Endothelial cell of umbilical vein (primary cell): ENCODE measurements at regions not wholly inside any gene's neighbourhood (a gene's known extent, or its start where the extent isn't known, plus 50 kb on each side); places are given as distances from the start of the nearest gene placed in this dataset.
A peak's percentile ranks its signal among the peaks of the same experiment; 100 is the strongest.

ENCODE experiments used
- BruUV-seq: library from RNA; stranded (reverse); fragments of 400-500 nt; replicated peaks from 2 replicates; lab custom pipeline; 2021; lab: Mats Ljungman, UMichigan
- CTCF ChIA-PET: fragments of 300-600, 350-600 bp; sonication (Branson Sonifier 250); formaldehyde crosslinking; loops from one replicate; lab custom pipeline; 2021; ENCODE audit warnings: antibody characterized with exemption, inconsistent platforms; lab: Charles Lee
- POLR2A ChIA-PET: fragments of 300-600, 350-600 bp; sonication (Branson Sonifier 250); formaldehyde crosslinking; loops from one replicate; lab custom pipeline; 2021; ENCODE audit warnings: antibody characterized with exemption, inconsistent platforms; lab: Charles Lee
- DNase-seq: peaks from one replicate; pipeline ENCODE4 v3.0.0-alpha.2; 2011; ENCODE audit warnings: low read depth, low spot score
- FAIRE-seq: peaks from 2 replicates; lab custom pipeline; 2011; peaks lifted over from hg19 to GRCh38; lab: Jason Lieb, UNC
- H2AFZ ChIP-seq: 2 replicates; pipeline ENCODE4 v1.6.0; 2012; ENCODE audit warnings: low read depth, low read length, control low read depth, inconsistent platforms
- H3K27ac ChIP-seq: 2 replicates; pipeline ENCODE4 v1.5.1; 2011; ENCODE audit warnings: low read depth, mild to moderate bottlenecking, control low read depth, low read length, moderate library complexity; ENCODE audit not compliant: insufficient read depth
- H3K27me3 ChIP-seq, 2 experiments: 2 replicates each; pipeline versions ENCODE4 v1.6.0 to v1.6.1; 2011; ENCODE audit warnings: low read length in 2 of 2, mixed read lengths in 1 of 2; ENCODE audit not compliant: control insufficient read depth in 2 of 2, insufficient read depth in 2 of 2
- H3K36me3 ChIP-seq, 2 experiments: 2 replicates in 1 of 2; 3 replicates in 1 of 2; pipeline ENCODE4 v1.5.1; 2011; ENCODE audit warnings: low read length in 2 of 2, mild to moderate bottlenecking in 1 of 2, moderate library complexity in 1 of 2; ENCODE audit not compliant: control insufficient read depth in 2 of 2, insufficient read depth in 2 of 2; ENCODE audit errors: extremely low read depth in 1 of 2
- H3K4me1 ChIP-seq: 3 replicates; pipeline ENCODE4 v1.5.1; 2011; ENCODE audit warnings: mild to moderate bottlenecking, low read length; ENCODE audit not compliant: control insufficient read depth, insufficient read depth; ENCODE audit errors: extremely low read depth
- H3K4me2 ChIP-seq: 2 replicates; pipeline ENCODE4 v1.6.1; 2011; ENCODE audit warnings: low read length, control low read depth, mixed read lengths; ENCODE audit not compliant: insufficient read depth
- H3K4me3 ChIP-seq, 3 experiments: fragments of 200-600 bp in 1 of 3; sonication (generic), shearing (Covaris generic) in 1 of 3; replicated peaks in 1 of 3; 2 replicates each; pipeline ENCODE4 v1.5.1; 2011 to 2016; ENCODE audit warnings: control low read depth in 3 of 3, low read length in 3 of 3, mild to moderate bottlenecking in 2 of 3, inconsistent platforms in 1 of 3, low read depth in 1 of 3, moderate library complexity in 1 of 3; ENCODE audit not compliant: insufficient read depth in 1 of 3
- H3K79me2 ChIP-seq: 2 replicates; pipeline ENCODE4 v1.6.0; 2012; ENCODE audit warnings: low read length, inconsistent platforms; ENCODE audit not compliant: control insufficient read depth, insufficient read depth
- H3K9ac ChIP-seq: replicated peaks from 2 replicates; pipeline ENCODE3; 2011; ENCODE audit warnings: low read length, control low read depth; ENCODE audit not compliant: insufficient read depth; ENCODE audit errors: extremely low read depth
- H3K9me1 ChIP-seq: replicated peaks from 3 replicates; pipeline ENCODE4 v1.6.0; 2011; ENCODE audit warnings: mild to moderate bottlenecking, low read length; ENCODE audit not compliant: control insufficient read depth, insufficient read depth; ENCODE audit errors: extremely low read depth
- H3K9me3 ChIP-seq: replicated peaks from 2 replicates; pipeline ENCODE4 v1.5.1; 2012; ENCODE audit warnings: low read length, inconsistent platforms; ENCODE audit not compliant: control insufficient read depth, insufficient read depth
- H4K20me1 ChIP-seq: replicated peaks from 2 replicates; pipeline ENCODE3; 2011; ENCODE audit warnings: mild to moderate bottlenecking, low read length; ENCODE audit not compliant: control insufficient read depth, insufficient read depth; ENCODE audit errors: extremely low read depth
- CTCF ChIP-seq, 2 donors: IDR thresholded peaks; 1 replicate in 1 of 2; 2 replicates in 1 of 2; pipeline ENCODE4 v1.5.1; 2011; ENCODE audit warnings: low read length in 2 of 2, mild to moderate bottlenecking in 2 of 2, moderate library complexity in 2 of 2, control low read depth in 1 of 2, inconsistent platforms in 1 of 2, low read depth in 1 of 2; ENCODE audit not compliant: insufficient read depth in 1 of 2; ENCODE audit errors: extremely low read depth in 1 of 2
- EZH2 ChIP-seq: IDR thresholded peaks from 2 replicates; pipeline ENCODE4 v1.6.1; 2012; ENCODE audit warnings: borderline replicate concordance, low read depth, mild to moderate bottlenecking, moderate library complexity, low read length, inconsistent platforms; ENCODE audit not compliant: severe bottlenecking
- FOS ChIP-seq: IDR thresholded peaks from 2 replicates; pipeline ENCODE4 v1.6.1; 2011; ENCODE audit warnings: mild to moderate bottlenecking, low read length, moderate library complexity, borderline replicate concordance; ENCODE audit not compliant: insufficient read depth
- GATA2 ChIP-seq: IDR thresholded peaks from 2 replicates; pipeline ENCODE4 v1.7.0; 2011; ENCODE audit warnings: low read depth, mild to moderate bottlenecking, moderate library complexity, mixed read lengths, low read length; ENCODE audit not compliant: insufficient read length, insufficient read depth
- JUN ChIP-seq: IDR thresholded peaks from 2 replicates; pipeline ENCODE4 v1.6.1; 2011; ENCODE audit warnings: borderline replicate concordance, low read depth; ENCODE audit not compliant: insufficient read length, insufficient read depth
- MAX ChIP-seq: IDR thresholded peaks from 2 replicates; pipeline ENCODE4 v1.6.1; 2011; ENCODE audit not compliant: insufficient read depth, insufficient read length
- MYC ChIP-seq: IDR thresholded peaks from one replicate; pipeline ENCODE4 v1.6.1; 2011; ENCODE audit warnings: mild to moderate bottlenecking, low read depth, low read length
- POLR2A ChIP-seq: IDR thresholded peaks from 2 replicates; pipeline ENCODE4 v1.6.1; 2012; ENCODE audit warnings: low read depth, mild to moderate bottlenecking, control low read depth, low read length
- POLR2AphosphoS5 ChIP-seq: IDR thresholded peaks from 2 replicates; pipeline ENCODE4 v1.6.1; 2012; ENCODE audit warnings: low read depth, mild to moderate bottlenecking, control low read depth, low read length, moderate library complexity; ENCODE audit not compliant: insufficient read depth
- dilution Hi-C: fragments of 300-500 bp; cut with MboI; formaldehyde crosslinking; loops from one replicate; pipeline ENCODE4 v1.15.0; 2019; ENCODE audit warnings: low sequenced_read_pairs; ENCODE audit not compliant: extremely low pct_ligation_motif_present
- intact Hi-C: fragments of 100-400 bp; cut with micrococcal nuclease; formaldehyde crosslinking; loops from one replicate; pipeline ENCODE4 v1.10.0; 2022

- POLR2A ChIA-PET: no interaction called here
- Histone ChIP-seq H2AFZ (no peak overlapping the region), H3K9me1 (no peaks in the 10 kb centered on the region), H3K9me3 (no peaks in the 10 kb centered on the region), H3K9ac (no peak overlapping the region), H3K4me1 (peaks cover 32% of the 10 kb centered on the region), H3K27ac (no peak overlapping the region), H3K36me3 (no peaks in the 10 kb centered on the region), H4K20me1 (no peaks in the 10 kb centered on the region), H3K79me2 (peaks cover 3% of the 10 kb centered on the region), H3K4me2 (no peak overlapping the region), H3K4me3 (no peak overlapping the region), H3K27me3 (no peaks in the 10 kb centered on the region)
- intact Hi-C loops: no loop called here
- dilution Hi-C loops: no loop called here
- FAIRE-seq (peak; percentile 15), DNase-seq (no peak)
- BruUV-seq: no TSS peak
- CTCF ChIA-PET: no interaction called here
- TF ChIP-seq EZH2 (no peak), FOS (no peak), CTCF (IDR thresholded peaks at IDR 0.05; ENCODE audit: extremely low read depth in 1 of 2, insufficient read depth in 1 of 2, low read depth in 1 of 2, low read length in 2 of 2) (no peak), MAX (no peak), GATA2 (no peak), MYC (no peak), POLR2A (no peak), JUN (no peak), POLR2AphosphoS5 (no peak)
Observed at GRCh38 chr22:46039535-46039934, 62.6 kb upstream of the WNT7B start.
